Hepatocyte (in vitro differentiated cells): ENCODE measurements at regions not wholly inside any gene's neighbourhood (a gene's known extent, or its start where the extent isn't known, plus 50 kb on each side); places are given as distances from the start of the nearest gene placed in this dataset.
"Not testable (repeated sequence)": the region's sequence is repeated elsewhere in the genome, so short reads cannot be mapped to it uniquely, and the experiment has no call there.

Experiments used
- DNase-seq: peaks from one replicate; pipeline ENCODE4 v3.0.0-alpha.2; 2016; ENCODE audit warnings: low spot score
- H2AFZ ChIP-seq: fragments of 200-600 bp; sonication (generic); 2 replicates; pipeline ENCODE4 v1.6.0; 2016; ENCODE audit warnings: antibody characterized with exemption, mild to moderate bottlenecking
- H3K27ac ChIP-seq: fragments of 200-600 bp; sonication (generic); 2 replicates; pipeline ENCODE4 v1.5.1; 2016; ENCODE audit warnings: mild to moderate bottlenecking
- H3K27me3 ChIP-seq: fragments of 200-600 bp; sonication (generic); 2 replicates; pipeline ENCODE4 v1.6.1; 2016
- H3K36me3 ChIP-seq: fragments of 200-600 bp; sonication (generic); replicated peaks from 2 replicates; pipeline ENCODE4 v1.5.1; 2016; ENCODE audit warnings: low read depth; ENCODE audit not compliant: insufficient read depth
- H3K4me1 ChIP-seq: fragments of 200-600 bp; sonication (generic); 2 replicates; pipeline ENCODE4 v1.5.1; 2016; ENCODE audit warnings: mild to moderate bottlenecking, moderate library complexity; ENCODE audit not compliant: insufficient read depth
- H3K4me2 ChIP-seq: fragments of 200-600 bp; sonication (generic); 2 replicates; pipeline ENCODE4 v1.6.0; 2016
- H3K4me3 ChIP-seq: fragments of 200-600 bp; sonication (generic); 2 replicates; pipeline ENCODE4 v1.5.1; 2016; ENCODE audit warnings: mild to moderate bottlenecking
- H3K79me2 ChIP-seq: fragments of 200-600 bp; sonication (generic); 2 replicates; pipeline ENCODE4 v1.6.0; 2017; ENCODE audit warnings: mild to moderate bottlenecking
- H3K9me2 ChIP-seq: fragments of 200-600 bp; sonication (generic); replicated peaks from 2 replicates; pipeline ENCODE4 v1.6.0; 2017; ENCODE audit warnings: mild to moderate bottlenecking; ENCODE audit not compliant: insufficient read depth
- H3K9me3 ChIP-seq: fragments of 200-600 bp; sonication (generic); 2 replicates; pipeline ENCODE4 v1.5.1; 2016; ENCODE audit warnings: low read depth, mild to moderate bottlenecking
- H4K20me1 ChIP-seq: fragments of 200-600 bp; sonication (generic); 2 replicates; pipeline ENCODE4 v1.6.0; 2016; ENCODE audit warnings: mild to moderate bottlenecking; ENCODE audit not compliant: insufficient read depth, poor library complexity, severe bottlenecking
- EZH2 ChIP-seq: fragments of 200-600 bp; sonication (generic); IDR thresholded peaks from 2 replicates; pipeline ENCODE4 v1.6.1; 2016; ENCODE audit warnings: antibody characterized with exemption, mild to moderate bottlenecking, borderline replicate concordance
- EZH2phosphoT487 ChIP-seq: fragments of 200-600 bp; sonication (generic); IDR thresholded peaks from one replicate; pipeline ENCODE4 v1.6.1; 2018; ENCODE audit warnings: antibody characterized with exemption, mild to moderate bottlenecking, low read depth, moderate library complexity; ENCODE audit not compliant: unreplicated experiment, severe bottlenecking
- WGBS: methylation state at CpG from one replicate; pipeline ENCODE4 v1.1.6; 2016; ENCODE audit warnings: low lambda C conversion rate; ENCODE audit errors: missing lambda C conversion rate; 5-methylcytosine and 5-hydroxymethylcytosine counted together
- TF ChIP-seq, protein P1 (sequence below): fragments of 200-600 bp; sonication (generic); IDR thresholded peaks from 2 replicates; pipeline ENCODE4 v1.5.1; 2016; ENCODE audit warnings: antibody characterized with exemption, mild to moderate bottlenecking; ENCODE audit not compliant: poor library complexity

DNA sequence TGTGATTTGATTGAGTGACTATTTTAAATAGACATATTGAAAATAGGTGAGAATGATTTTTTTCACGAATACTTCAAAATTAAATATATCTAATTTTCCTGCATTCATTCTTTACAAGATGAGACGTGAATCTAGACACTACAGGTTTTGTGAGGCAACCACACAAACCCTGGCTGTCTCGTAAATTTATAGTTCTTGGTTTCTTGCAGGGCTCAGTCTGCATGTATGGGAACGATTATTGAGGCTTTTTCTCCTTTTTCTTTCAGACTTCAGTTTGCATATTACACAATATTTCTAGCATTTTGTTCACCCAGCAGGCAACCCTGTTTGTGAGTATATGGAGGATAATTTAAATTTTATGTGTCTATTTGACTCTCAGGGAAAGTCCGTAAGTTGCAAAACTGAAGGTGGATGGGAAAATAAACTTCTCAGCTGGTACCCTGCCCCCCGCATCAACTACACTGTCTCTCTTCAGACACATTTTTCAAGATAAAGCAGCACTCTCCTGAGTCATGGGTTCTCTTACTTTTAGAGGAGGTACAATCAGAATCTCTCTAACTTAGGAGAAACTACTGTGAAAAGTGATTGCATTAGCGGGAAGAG lies 1349.3 kb downstream of the GRIK2 start:
- WGBS = 52% methylated on average over 7 of the region's 7 CpGs
- H3K4me3 ChIP-seq = peak overlapping the region; percentile 1
- no peaks in the 10 kb centered on the region for H3K4me1 ChIP-seq
- H3K79me2 ChIP-seq = no peaks in the 10 kb centered on the region
- no peaks in the 10 kb centered on the region for H3K27me3 ChIP-seq
- TF ChIP-seq, protein P1, sequence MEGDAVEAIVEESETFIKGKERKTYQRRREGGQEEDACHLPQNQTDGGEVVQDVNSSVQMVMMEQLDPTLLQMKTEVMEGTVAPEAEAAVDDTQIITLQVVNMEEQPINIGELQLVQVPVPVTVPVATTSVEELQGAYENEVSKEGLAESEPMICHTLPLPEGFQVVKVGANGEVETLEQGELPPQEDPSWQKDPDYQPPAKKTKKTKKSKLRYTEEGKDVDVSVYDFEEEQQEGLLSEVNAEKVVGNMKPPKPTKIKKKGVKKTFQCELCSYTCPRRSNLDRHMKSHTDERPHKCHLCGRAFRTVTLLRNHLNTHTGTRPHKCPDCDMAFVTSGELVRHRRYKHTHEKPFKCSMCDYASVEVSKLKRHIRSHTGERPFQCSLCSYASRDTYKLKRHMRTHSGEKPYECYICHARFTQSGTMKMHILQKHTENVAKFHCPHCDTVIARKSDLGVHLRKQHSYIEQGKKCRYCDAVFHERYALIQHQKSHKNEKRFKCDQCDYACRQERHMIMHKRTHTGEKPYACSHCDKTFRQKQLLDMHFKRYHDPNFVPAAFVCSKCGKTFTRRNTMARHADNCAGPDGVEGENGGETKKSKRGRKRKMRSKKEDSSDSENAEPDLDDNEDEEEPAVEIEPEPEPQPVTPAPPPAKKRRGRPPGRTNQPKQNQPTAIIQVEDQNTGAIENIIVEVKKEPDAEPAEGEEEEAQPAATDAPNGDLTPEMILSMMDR = no peak
- TF ChIP-seq EZH2 (no peak), EZH2phosphoT487 (no peak)
- no peak overlapping the region for H2AFZ ChIP-seq
- H3K4me2 ChIP-seq = peak overlapping the region; percentile 67
- H3K27ac ChIP-seq = no peak overlapping the region
- no peaks in the 10 kb centered on the region for H3K9me3 ChIP-seq
- H3K9me2 ChIP-seq = no peaks in the 10 kb centered on the region
- no peak for DNase-seq
- no peaks in the 10 kb centered on the region for H4K20me1 ChIP-seq
- H3K36me3 ChIP-seq = no peaks in the 10 kb centered on the region

DNA sequence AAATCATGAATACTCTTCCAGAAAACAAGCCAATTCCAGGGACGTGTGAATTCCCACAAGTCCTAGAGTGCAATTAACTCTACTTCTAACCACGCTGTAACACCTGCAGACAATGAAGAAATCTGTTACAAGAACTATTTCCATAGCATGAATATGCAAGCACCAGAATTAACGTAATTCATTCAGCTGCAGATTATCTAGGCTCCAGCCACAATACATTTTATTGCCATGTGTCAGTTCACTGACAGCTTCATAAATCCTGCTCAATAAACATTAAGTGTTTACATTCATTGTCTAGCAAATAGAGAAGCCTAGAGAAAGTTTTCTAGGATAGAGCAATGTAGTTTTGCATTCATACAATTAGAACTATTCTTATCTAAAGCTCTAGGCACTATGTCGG lies 1348.5 kb downstream of the GRIK2 start:
- Histone ChIP-seq H3K9me2 (no peaks in the 10 kb centered on the region), H3K27me3 (no peaks in the 10 kb centered on the region), H4K20me1 (no peaks in the 10 kb centered on the region), H3K4me3 (no peak overlapping the region), H3K36me3 (no peaks in the 10 kb centered on the region), H3K4me1 (no peaks in the 10 kb centered on the region), H3K9me3 (no peaks in the 10 kb centered on the region), H3K79me2 (no peaks in the 10 kb centered on the region), H2AFZ (no peak overlapping the region), H3K4me2 (peak overlapping the region; percentile 67), H3K27ac (no peak overlapping the region)
- no peak for TF ChIP-seq EZH2phosphoT487
- TF ChIP-seq EZH2 = no peak
- TF ChIP-seq, protein P1 = no peak
- no peak for DNase-seq
- 33% methylated on average over 4 of the region's 4 CpGs for WGBS

DNA sequence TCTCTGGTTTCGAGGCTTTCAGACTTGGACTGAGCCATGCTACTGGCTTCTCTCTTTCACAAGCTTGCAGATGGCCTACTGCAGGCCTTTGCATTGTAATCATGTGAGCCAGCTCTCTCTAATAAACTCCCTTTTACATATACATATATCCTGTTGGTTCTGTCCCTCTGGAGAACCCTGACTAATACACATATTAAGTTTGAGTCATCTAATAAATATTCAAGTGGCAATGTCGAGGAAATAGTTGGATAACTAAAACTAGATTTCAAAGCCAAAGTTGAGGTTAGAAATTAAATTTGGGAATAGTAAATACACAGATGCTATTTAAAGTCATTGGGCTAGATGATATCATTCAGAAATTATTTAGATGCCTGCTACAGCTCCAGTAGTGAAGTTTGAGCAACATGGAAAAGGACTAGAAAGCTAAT lies 1343.4 kb downstream of the GRIK2 start:
- Histone ChIP-seq H3K4me3 (no peak overlapping the region), H3K4me1 (no peaks in the 10 kb centered on the region), H3K27ac (no peak overlapping the region), H3K36me3 (no peaks in the 10 kb centered on the region), H3K27me3 (no peaks in the 10 kb centered on the region), H3K9me2 (no peaks in the 10 kb centered on the region), H3K9me3 (no peaks in the 10 kb centered on the region), H3K4me2 (no peak overlapping the region), H4K20me1 (no peaks in the 10 kb centered on the region), H3K79me2 (no peaks in the 10 kb centered on the region), H2AFZ (no peak overlapping the region)
- WGBS = 84% methylated on average over 2 of the region's 2 CpGs
- DNase-seq = no peak
- no peak for TF ChIP-seq EZH2
- TF ChIP-seq, protein P1 = no peak
- no peak for TF ChIP-seq EZH2phosphoT487

DNA sequence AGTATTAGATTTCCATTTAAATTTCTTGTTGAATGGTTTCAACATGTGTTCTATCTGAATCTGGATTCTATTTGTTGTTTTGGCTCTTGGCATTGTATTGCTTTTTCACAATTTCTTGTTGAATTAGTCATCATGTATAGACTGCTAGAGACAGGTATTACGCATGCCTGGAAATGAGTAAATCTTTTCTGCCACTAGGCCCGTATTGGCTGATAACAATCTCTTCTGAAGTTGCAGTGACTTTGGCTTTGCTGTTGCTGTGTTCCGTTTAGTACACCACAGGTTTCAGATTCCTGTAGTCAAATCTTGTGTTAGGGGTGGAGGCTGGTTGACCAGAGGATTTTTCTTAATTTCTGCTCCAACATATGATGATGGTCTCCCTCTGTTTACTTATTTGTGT lies 1339.4 kb downstream of the GRIK2 start:
- no peaks in the 10 kb centered on the region for H3K27me3 ChIP-seq
- WGBS = 43% methylated on average over 3 of the region's 3 CpGs

DNA sequence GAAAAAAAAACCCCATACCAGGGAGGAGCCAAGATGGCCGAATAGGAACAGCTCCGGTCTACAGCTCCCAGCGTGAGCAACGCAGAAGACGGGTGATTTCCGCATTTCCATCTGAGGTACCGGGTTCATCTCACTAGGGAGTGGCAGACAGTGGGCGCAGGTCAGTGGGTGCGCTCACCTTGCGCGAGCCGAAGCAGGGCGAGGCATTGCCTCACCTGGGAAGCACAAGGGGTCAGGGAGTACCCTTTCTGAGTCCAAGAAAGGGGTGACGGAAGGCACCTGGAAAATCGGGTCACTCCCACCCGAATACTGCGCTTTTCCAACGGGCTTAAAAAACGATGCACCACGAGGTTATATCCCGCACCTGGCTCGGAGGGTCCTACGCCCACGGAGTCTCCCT lies 1328.6 kb downstream of the GRIK2 start:
- 98% methylated on average over 24 of the region's 24 CpGs for WGBS
- H3K4me2 ChIP-seq, DNase-seq, H3K36me3 ChIP-seq, H3K9me2 ChIP-seq, H2AFZ ChIP-seq, H3K4me3 ChIP-seq, H4K20me1 ChIP-seq, H3K27me3 ChIP-seq, H3K4me1 ChIP-seq, H3K9me3 ChIP-seq, H3K79me2 ChIP-seq, H3K27ac ChIP-seq: not testable (repeated sequence)

More for the DNA sequence above, 1339.4 kb downstream of the GRIK2 start:
- TF ChIP-seq EZH2phosphoT487 (no peak), EZH2 (no peak)
- TF ChIP-seq, protein P1 = no peak
- DNase-seq = no peak
- no peaks in the 10 kb centered on the region for H3K4me1 ChIP-seq
- no peak overlapping the region for H3K4me3 ChIP-seq
- H3K27ac ChIP-seq = no peak overlapping the region
- H4K20me1 ChIP-seq = no peaks in the 10 kb centered on the region
- H2AFZ ChIP-seq = no peak overlapping the region
- H3K9me3 ChIP-seq = no peaks in the 10 kb centered on the region
- no peaks in the 10 kb centered on the region for H3K36me3 ChIP-seq
- H3K4me2 ChIP-seq = no peak overlapping the region
- no peaks in the 10 kb centered on the region for H3K9me2 ChIP-seq
- no peaks in the 10 kb centered on the region for H3K79me2 ChIP-seq
